ENCODE measurements at regions not wholly inside any gene's neighbourhood (a gene's known extent, or its start where the extent isn't known, plus 50 kb on each side); places are given as distances from the start of the nearest gene placed in this dataset.

DNA sequence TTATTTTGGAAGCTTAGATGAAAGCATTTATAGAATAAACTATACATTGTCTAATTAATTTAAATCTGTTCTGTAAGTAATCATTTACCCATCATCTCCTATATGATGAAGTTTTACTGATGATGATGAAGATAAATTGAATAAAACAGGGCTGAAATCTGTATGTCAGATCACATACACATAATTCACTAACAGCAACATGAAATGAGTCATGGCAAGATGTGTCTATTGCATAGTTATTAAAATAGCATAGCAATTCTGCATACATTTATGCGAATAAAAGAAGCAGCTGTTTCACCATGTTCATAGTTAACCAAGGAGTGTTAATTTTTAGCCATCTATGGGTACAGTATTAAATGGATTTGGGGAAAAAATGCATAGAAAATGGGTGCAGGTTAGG is 424.9 kb downstream of the LIG4 start:
- TF ChIP-seq AFF4 (CRISPR knock-in tag; IDR thresholded peaks at IDR 0.05) (no peak), HDAC6 (IDR thresholded peaks at IDR 0.05; ENCODE audit: low read depth, low read length) (no peak), ZNF830 (CRISPR knock-in tag; IDR thresholded peaks at IDR 0.05) (no peak), GATAD2A (IDR thresholded peaks at IDR 0.05) (no peak), POLR2AphosphoS5 (IDR thresholded peaks at IDR 0.05; ENCODE audit: control insufficient read depth, insufficient read depth, low read depth, low read length) (no peak), CEBPB (tag; IDR thresholded peaks at IDR 0.05) (no peak), ZBED1 (IDR thresholded peaks at IDR 0.05) (no peak), EZH2 (IDR thresholded peaks at IDR 0.05; ENCODE audit: borderline replicate concordance, low read depth, low read length) (no peak), ILF3 (IDR thresholded peaks at IDR 0.05; ENCODE audit: borderline replicate concordance) (no peak)
- TF ChIP-seq, protein P1, sequence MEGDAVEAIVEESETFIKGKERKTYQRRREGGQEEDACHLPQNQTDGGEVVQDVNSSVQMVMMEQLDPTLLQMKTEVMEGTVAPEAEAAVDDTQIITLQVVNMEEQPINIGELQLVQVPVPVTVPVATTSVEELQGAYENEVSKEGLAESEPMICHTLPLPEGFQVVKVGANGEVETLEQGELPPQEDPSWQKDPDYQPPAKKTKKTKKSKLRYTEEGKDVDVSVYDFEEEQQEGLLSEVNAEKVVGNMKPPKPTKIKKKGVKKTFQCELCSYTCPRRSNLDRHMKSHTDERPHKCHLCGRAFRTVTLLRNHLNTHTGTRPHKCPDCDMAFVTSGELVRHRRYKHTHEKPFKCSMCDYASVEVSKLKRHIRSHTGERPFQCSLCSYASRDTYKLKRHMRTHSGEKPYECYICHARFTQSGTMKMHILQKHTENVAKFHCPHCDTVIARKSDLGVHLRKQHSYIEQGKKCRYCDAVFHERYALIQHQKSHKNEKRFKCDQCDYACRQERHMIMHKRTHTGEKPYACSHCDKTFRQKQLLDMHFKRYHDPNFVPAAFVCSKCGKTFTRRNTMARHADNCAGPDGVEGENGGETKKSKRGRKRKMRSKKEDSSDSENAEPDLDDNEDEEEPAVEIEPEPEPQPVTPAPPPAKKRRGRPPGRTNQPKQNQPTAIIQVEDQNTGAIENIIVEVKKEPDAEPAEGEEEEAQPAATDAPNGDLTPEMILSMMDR (IDR thresholded peaks at IDR 0.05 in 2 of 3, conservative IDR thresholded peaks at IDR 0.05 in 1 of 3; ENCODE audit: insufficient read depth in 2 of 3, low read depth in 1 of 3, low read length in 3 of 3): no peak
- TF ChIP-seq, protein P2, sequence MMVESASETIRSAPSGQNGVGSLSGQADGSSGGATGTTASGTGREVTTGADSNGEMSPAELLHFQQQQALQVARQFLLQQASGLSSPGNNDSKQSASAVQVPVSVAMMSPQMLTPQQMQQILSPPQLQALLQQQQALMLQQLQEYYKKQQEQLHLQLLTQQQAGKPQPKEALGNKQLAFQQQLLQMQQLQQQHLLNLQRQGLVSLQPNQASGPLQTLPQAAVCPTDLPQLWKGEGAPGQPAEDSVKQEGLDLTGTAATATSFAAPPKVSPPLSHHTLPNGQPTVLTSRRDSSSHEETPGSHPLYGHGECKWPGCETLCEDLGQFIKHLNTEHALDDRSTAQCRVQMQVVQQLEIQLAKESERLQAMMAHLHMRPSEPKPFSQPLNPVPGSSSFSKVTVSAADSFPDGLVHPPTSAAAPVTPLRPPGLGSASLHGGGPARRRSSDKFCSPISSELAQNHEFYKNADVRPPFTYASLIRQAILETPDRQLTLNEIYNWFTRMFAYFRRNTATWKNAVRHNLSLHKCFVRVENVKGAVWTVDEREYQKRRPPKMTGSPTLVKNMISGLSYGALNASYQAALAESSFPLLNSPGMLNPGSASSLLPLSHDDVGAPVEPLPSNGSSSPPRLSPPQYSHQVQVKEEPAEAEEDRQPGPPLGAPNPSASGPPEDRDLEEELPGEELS (CRISPR knock-in tag; IDR thresholded peaks at IDR 0.05; ENCODE audit: borderline replicate concordance): no peak

Data from K562 (cell line).